Keratinocyte (primary cell): ENCODE measurements at regions not wholly inside any gene's neighbourhood (a gene's known extent, or its start where the extent isn't known, plus 50 kb on each side); places are given as distances from the start of the nearest gene placed in this dataset.
A peak's percentile ranks its signal among the peaks of the same experiment; 100 is the strongest.

Experiments
- DNase-seq: peaks from one replicate; pipeline ENCODE4 v3.0.0-alpha.2; 2011; ENCODE audit warnings: low read depth, missing footprints, low spot score
- FAIRE-seq: peaks from 2 replicates; lab custom pipeline; 2011; peaks lifted over from hg19 to GRCh38; lab: Jason Lieb, UNC
- H2AFZ ChIP-seq: 2 replicates; pipeline ENCODE4 v1.6.0; 2012; ENCODE audit warnings: low read length, control low read depth, inconsistent platforms; ENCODE audit not compliant: control insufficient read depth
- H3K27ac ChIP-seq: 2 replicates; pipeline ENCODE4 v1.5.1; 2011; ENCODE audit warnings: low read length; ENCODE audit not compliant: control insufficient read depth, insufficient read depth
- H3K27me3 ChIP-seq: 3 replicates; pipeline ENCODE4 v1.6.0; 2011; ENCODE audit warnings: low read length; ENCODE audit not compliant: control insufficient read depth, insufficient read depth; ENCODE audit errors: extremely low read depth
- H3K36me3 ChIP-seq, 2 experiments: 2 replicates in 1 of 2; 3 replicates in 1 of 2; pipeline ENCODE4 v1.5.1; 2011; ENCODE audit warnings: low read length in 2 of 2, mild to moderate bottlenecking in 1 of 2; ENCODE audit not compliant: control insufficient read depth in 2 of 2, insufficient read depth in 2 of 2; ENCODE audit errors: extremely low read depth in 1 of 2
- H3K4me1 ChIP-seq: 3 replicates; pipeline ENCODE4 v1.5.1; 2011; ENCODE audit warnings: low read length; ENCODE audit not compliant: control insufficient read depth, insufficient read depth; ENCODE audit errors: extremely low read depth
- H3K4me2 ChIP-seq: 3 replicates; pipeline ENCODE4 v1.6.0; 2011; ENCODE audit warnings: low read depth, low read length; ENCODE audit not compliant: control insufficient read depth, insufficient read depth; ENCODE audit errors: extremely low read depth
- H3K4me3 ChIP-seq, 3 experiments: fragments of 200-600 bp in 1 of 3; sonication (generic) in 1 of 3; 2 replicates in 2 of 3; 3 replicates in 1 of 3; pipeline ENCODE4 v1.5.1; 2011 to 2016; ENCODE audit warnings: low read length in 3 of 3, mild to moderate bottlenecking in 3 of 3, control low read depth in 2 of 3, inconsistent platforms in 1 of 3, low read depth in 1 of 3, mixed read lengths in 1 of 3, mixed run types in 1 of 3, moderate library complexity in 1 of 3; ENCODE audit not compliant: control insufficient read depth in 2 of 3, insufficient read depth in 2 of 3; ENCODE audit errors: extremely low read depth in 1 of 3
- H3K79me2 ChIP-seq: 2 replicates; pipeline ENCODE4 v1.6.0; 2012; ENCODE audit warnings: low read length; ENCODE audit not compliant: control insufficient read depth, insufficient read depth
- H3K9ac ChIP-seq: 3 replicates; pipeline ENCODE4 v1.6.0; 2011; ENCODE audit warnings: low read length; ENCODE audit not compliant: control insufficient read depth, insufficient read depth; ENCODE audit errors: extremely low read depth
- H3K9me1 ChIP-seq: 3 replicates; pipeline ENCODE4 v1.6.0; 2011; ENCODE audit warnings: low read length; ENCODE audit not compliant: control insufficient read depth, insufficient read depth; ENCODE audit errors: extremely low read depth
- H3K9me3 ChIP-seq: 2 replicates; pipeline ENCODE4 v1.5.1; 2012; ENCODE audit warnings: low read depth, low read length; ENCODE audit not compliant: control insufficient read depth
- H4K20me1 ChIP-seq: 3 replicates; pipeline ENCODE4 v1.6.0; 2011; ENCODE audit warnings: low read length; ENCODE audit not compliant: control insufficient read depth, insufficient read depth; ENCODE audit errors: extremely low read depth
- EZH2 ChIP-seq: IDR thresholded peaks from one replicate; pipeline ENCODE4 v1.6.1; 2012; ENCODE audit warnings: inconsistent platforms, mild to moderate bottlenecking, low read length, moderate library complexity
- dilution Hi-C: fragments of 300-500 bp; cut with MboI; formaldehyde crosslinking; loops from one replicate; pipeline ENCODE4 v1.7.0; 2020; ENCODE audit warnings: low sequenced_read_pairs; ENCODE audit not compliant: extremely low pct_ligation_motif_present
- TF ChIP-seq, protein P1 (sequence below), 3 experiments: IDR thresholded peaks in 1 of 3; conservative IDR thresholded peaks in 1 of 3; optimal IDR thresholded peaks in 1 of 3; 2 replicates in 2 of 3; 3 replicates in 1 of 3; pipeline versions ENCODE3 to v1.5.1; 2011; ENCODE audit warnings: low read length in 3 of 3, mild to moderate bottlenecking in 3 of 3, moderate library complexity in 2 of 3, control low read depth in 1 of 3, inconsistent platforms in 1 of 3; ENCODE audit not compliant: insufficient read depth in 2 of 3; ENCODE audit errors: extremely low read depth in 1 of 3

DNA sequence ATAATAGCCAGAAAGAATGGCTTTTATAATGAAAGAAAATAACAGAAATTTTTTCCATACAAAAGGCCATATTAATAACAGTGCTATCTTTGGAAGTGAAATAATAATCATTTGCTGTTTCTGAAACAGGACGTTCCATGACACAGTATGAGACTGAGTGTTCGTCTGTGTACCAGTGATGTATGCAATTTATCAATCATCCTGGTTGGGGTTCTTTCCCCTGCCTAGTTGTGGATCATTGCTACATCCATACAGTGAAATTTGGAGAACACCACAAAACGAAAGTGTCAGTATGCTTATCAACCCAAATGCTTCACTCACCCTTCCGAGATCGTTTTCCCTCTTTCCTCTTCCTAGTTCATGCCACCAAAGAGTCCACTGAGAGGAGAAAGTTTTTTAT, 151.4 kb upstream of the PRDM1 start:
- H3K36me3 ChIP-seq: no peaks in the 10 kb centered on the region
- no peak for FAIRE-seq
- H3K4me3 ChIP-seq: no peak overlapping the region
- H3K4me1 ChIP-seq: peaks cover 19% of the 10 kb centered on the region
- no peaks in the 10 kb centered on the region for H3K79me2 ChIP-seq
- no peaks in the 10 kb centered on the region for H3K9me1 ChIP-seq
- no peaks in the 10 kb centered on the region for H3K9me3 ChIP-seq
- DNase-seq: no peak
- no peak overlapping the region for H3K4me2 ChIP-seq
- TF ChIP-seq, protein P1, sequence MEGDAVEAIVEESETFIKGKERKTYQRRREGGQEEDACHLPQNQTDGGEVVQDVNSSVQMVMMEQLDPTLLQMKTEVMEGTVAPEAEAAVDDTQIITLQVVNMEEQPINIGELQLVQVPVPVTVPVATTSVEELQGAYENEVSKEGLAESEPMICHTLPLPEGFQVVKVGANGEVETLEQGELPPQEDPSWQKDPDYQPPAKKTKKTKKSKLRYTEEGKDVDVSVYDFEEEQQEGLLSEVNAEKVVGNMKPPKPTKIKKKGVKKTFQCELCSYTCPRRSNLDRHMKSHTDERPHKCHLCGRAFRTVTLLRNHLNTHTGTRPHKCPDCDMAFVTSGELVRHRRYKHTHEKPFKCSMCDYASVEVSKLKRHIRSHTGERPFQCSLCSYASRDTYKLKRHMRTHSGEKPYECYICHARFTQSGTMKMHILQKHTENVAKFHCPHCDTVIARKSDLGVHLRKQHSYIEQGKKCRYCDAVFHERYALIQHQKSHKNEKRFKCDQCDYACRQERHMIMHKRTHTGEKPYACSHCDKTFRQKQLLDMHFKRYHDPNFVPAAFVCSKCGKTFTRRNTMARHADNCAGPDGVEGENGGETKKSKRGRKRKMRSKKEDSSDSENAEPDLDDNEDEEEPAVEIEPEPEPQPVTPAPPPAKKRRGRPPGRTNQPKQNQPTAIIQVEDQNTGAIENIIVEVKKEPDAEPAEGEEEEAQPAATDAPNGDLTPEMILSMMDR (optimal IDR thresholded peaks at IDR 0.05 in 1 of 3, IDR thresholded peaks at IDR 0.05 in 1 of 3, conservative IDR thresholded peaks at IDR 0.05 in 1 of 3; ENCODE audit: extremely low read depth in 1 of 3, insufficient read depth in 2 of 3, low read length in 3 of 3): no peak
- TF ChIP-seq EZH2: no peak
- no peak overlapping the region for H3K27ac ChIP-seq
- no peaks in the 10 kb centered on the region for H4K20me1 ChIP-seq
- no peak overlapping the region for H2AFZ ChIP-seq
- H3K27me3 ChIP-seq: no peaks in the 10 kb centered on the region
- dilution Hi-C loops: no loop called here
- no peak overlapping the region for H3K9ac ChIP-seq

DNA sequence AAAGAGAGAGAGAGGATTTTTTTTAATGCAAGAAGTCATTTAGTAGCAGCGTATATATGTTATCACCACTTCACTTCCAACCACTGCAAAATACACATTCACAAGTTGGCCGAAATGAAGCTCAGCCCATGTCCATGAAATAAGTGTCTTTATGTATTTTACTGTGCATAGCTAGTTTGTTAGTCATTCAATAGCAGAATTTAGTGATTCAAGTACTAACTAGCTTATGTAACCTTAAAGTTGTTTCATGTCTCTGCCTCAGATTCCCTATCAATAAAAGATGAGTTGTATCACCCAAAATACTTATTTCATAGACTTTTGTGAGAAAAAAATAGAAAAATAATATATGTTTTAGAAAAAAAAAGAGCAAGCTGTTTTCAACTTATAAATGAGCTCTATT, 153.7 kb upstream of the PRDM1 start:
- H3K79me2 ChIP-seq: no peaks in the 10 kb centered on the region
- TF ChIP-seq EZH2: no peak
- TF ChIP-seq, protein P1 (optimal IDR thresholded peaks at IDR 0.05 in 1 of 3, IDR thresholded peaks at IDR 0.05 in 1 of 3, conservative IDR thresholded peaks at IDR 0.05 in 1 of 3; ENCODE audit: extremely low read depth in 1 of 3, insufficient read depth in 2 of 3, low read length in 3 of 3): no peak
- H4K20me1 ChIP-seq: no peaks in the 10 kb centered on the region
- H3K4me3 ChIP-seq: no peak overlapping the region
- H3K27ac ChIP-seq: no peak overlapping the region
- no peaks in the 10 kb centered on the region for H3K9me1 ChIP-seq
- FAIRE-seq: peak; percentile 13
- no peak for DNase-seq
- no peaks in the 10 kb centered on the region for H3K36me3 ChIP-seq
- no peaks in the 10 kb centered on the region for H3K27me3 ChIP-seq
- no peaks in the 10 kb centered on the region for H3K9me3 ChIP-seq
- no peak overlapping the region for H2AFZ ChIP-seq
- peaks cover 19% of the 10 kb centered on the region for H3K4me1 ChIP-seq
- no peak overlapping the region for H3K4me2 ChIP-seq
- H3K9ac ChIP-seq: no peak overlapping the region
- dilution Hi-C loops: no loop called here
